IPS DF 6.9 (cell line): ENCODE measurements at regions not wholly inside any gene's neighbourhood (a gene's known extent, or its start where the extent isn't known, plus 50 kb on each side); places are given as distances from the start of the nearest gene placed in this dataset.
"Not testable (repeated sequence)": the region's sequence is repeated elsewhere in the genome, so short reads cannot be mapped to it uniquely, and the experiment has no call there.

ENCODE experiments used
- DNase-seq: peaks from one replicate; pipeline ENCODE4 v3.0.0-alpha.2; 2013; ENCODE audit warnings: low read depth, low spot score
- H3K27ac ChIP-seq: one replicate; pipeline ENCODE4 v1.5.1; 2013; ENCODE audit warnings: low read length, control low read depth
- H3K27me3 ChIP-seq: 2 replicates; pipeline ENCODE4 v1.6.1; 2013; ENCODE audit warnings: mild to moderate bottlenecking, low read length; ENCODE audit not compliant: control insufficient read depth, insufficient read depth
- H3K36me3 ChIP-seq: 2 replicates; pipeline ENCODE4 v1.6.1; 2013; ENCODE audit warnings: low read length; ENCODE audit not compliant: control insufficient read depth, insufficient read depth
- H3K4me1 ChIP-seq: 2 replicates; pipeline ENCODE4 v1.6.1; 2013; ENCODE audit warnings: low read length; ENCODE audit not compliant: control insufficient read depth, insufficient read depth
- H3K4me3 ChIP-seq: 2 replicates; pipeline ENCODE4 v1.5.1; 2013; ENCODE audit warnings: mild to moderate bottlenecking, low read length
- H3K9me3 ChIP-seq: 2 replicates; pipeline ENCODE4 v1.6.1; 2013; ENCODE audit warnings: low read length, inconsistent platforms; ENCODE audit not compliant: control insufficient read depth, insufficient read depth
- WGBS: extraction: QIAGEN DNeasy Blood & Tissue Kit; methylation state at CpG from one replicate; pipeline ENCODE4 v1.1.7; 2013; ENCODE audit warnings: mixed read lengths, missing lambda C conversion rate; ENCODE audit not compliant: insufficient read length, insufficient coverage; 5-methylcytosine and 5-hydroxymethylcytosine counted together

GRCh38 chr14:31911160-31911559, 165.9 kb upstream of the ARHGAP5 start:
- WGBS, result no CpG with 5 or more reads among the region's 1 CpG
- H3K9me3 ChIP-seq, result no peaks in the 10 kb centered on the region
- no peak overlapping the region for H3K4me3 ChIP-seq
- H3K36me3 ChIP-seq, result no peaks in the 10 kb centered on the region
- no peaks in the 10 kb centered on the region for H3K27me3 ChIP-seq
- DNase-seq, result no peak
- no peak overlapping the region for H3K27ac ChIP-seq
- H3K4me1 ChIP-seq, result no peaks in the 10 kb centered on the region

DNA sequence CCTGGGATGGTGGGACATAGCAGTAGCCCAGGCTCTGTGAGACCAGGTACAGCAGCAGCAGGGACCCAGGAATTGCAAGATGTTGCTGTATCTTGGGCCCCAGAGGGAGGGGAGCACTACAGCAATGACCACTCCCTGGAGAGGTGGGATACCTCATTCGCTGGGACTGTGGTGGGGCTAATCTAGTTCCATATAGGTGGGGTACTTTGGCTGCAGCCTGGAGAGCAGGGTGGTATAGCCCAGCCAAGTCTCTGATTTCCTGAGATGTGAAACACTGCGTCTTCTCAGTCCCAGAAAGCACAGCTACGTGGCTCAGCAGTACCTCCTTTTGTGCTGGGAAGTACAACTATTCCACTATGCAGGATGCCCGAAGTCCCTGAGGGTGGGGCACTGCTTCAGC, 163.7 kb upstream of the ARHGAP5 start:
- WGBS, result no CpG with 5 or more reads among the region's 4 CpGs
- Histone ChIP-seq H3K27me3 (no peaks in the 10 kb centered on the region), H3K9me3 (no peaks in the 10 kb centered on the region), H3K4me1 (no peaks in the 10 kb centered on the region), H3K36me3 (no peaks in the 10 kb centered on the region), H3K4me3 (no peak overlapping the region), H3K27ac (no peak overlapping the region)
- no peak for DNase-seq

GRCh38 chr14:31918289-31918688, 158.8 kb upstream of the ARHGAP5 start:
- not testable (repeated sequence) for H3K4me3 ChIP-seq, H3K27me3 ChIP-seq, H3K36me3 ChIP-seq, H3K9me3 ChIP-seq, H3K27ac ChIP-seq, DNase-seq, H3K4me1 ChIP-seq
- no CpG with 5 or more reads among the region's 7 CpGs for WGBS

GRCh38 chr14:31920001-31920400, 157.1 kb upstream of the ARHGAP5 start:
- Histone ChIP-seq H3K27ac (no peak overlapping the region), H3K4me3 (no peak overlapping the region), H3K9me3 (no peaks in the 10 kb centered on the region), H3K27me3 (no peaks in the 10 kb centered on the region), H3K4me1 (no peaks in the 10 kb centered on the region), H3K36me3 (no peaks in the 10 kb centered on the region)
- WGBS, result no CpG with 5 or more reads among the region's 1 CpG
- DNase-seq, result no peak

- no CpG with 5 or more reads among the region's 5 CpGs for WGBS
- Histone ChIP-seq H3K9me3 (no peaks in the 10 kb centered on the region), H3K27ac (no peak overlapping the region), H3K27me3 (no peaks in the 10 kb centered on the region), H3K36me3 (no peaks in the 10 kb centered on the region), H3K4me1 (no peaks in the 10 kb centered on the region), H3K4me3 (no peak overlapping the region)
- no peak for DNase-seq
Observed at GRCh38 chr14:31920989-31921650, 156.0 kb upstream of the ARHGAP5 start.

DNA sequence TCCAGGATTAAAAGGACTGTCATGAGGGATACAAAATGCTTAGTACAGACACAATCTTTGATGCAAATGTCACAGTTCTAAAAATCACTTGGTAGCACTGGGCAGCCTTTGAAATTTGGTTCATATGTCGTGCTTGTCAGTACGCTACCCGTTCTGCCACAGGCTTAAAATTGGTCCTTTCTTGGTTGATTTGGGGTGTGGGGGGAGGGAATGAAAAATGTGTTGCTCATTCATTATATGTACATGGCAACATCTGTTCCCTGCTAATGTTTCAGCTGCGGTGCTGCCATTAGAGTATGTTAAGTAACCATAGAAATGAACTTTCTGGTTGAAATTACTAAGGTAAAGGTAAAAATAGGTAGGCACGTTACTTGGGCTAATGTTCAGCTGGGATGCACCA, 155.4 kb upstream of the ARHGAP5 start:
- no CpG with 5 or more reads among the region's 5 CpGs for WGBS
- Histone ChIP-seq H3K9me3 (no peaks in the 10 kb centered on the region), H3K27me3 (no peaks in the 10 kb centered on the region), H3K27ac (no peak overlapping the region), H3K4me1 (no peaks in the 10 kb centered on the region), H3K4me3 (no peak overlapping the region), H3K36me3 (no peaks in the 10 kb centered on the region)
- DNase-seq, result no peak

DNA sequence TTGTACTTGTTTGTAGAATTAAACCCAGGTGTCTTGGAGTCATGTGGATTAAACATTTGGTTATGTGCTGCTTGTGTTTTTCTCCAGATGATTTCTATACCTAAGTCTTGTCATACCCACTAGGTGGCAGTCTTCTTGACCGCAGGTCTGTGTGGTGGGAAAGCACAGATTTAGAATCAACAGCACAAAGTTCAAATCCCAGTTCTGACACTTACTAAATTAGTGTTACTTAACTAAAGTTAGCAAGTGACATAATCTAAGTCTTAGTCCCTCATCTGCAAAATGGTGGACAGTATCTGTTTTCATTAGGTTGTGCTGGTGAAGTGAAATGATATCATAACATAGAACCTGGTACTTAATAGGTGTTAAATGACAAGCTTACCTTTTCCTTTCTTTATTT, 151.0 kb upstream of the ARHGAP5 start:
- DNase-seq, result no peak
- no CpG with 5 or more reads among the region's 1 CpG for WGBS
- Histone ChIP-seq H3K27me3 (no peaks in the 10 kb centered on the region), H3K36me3 (no peaks in the 10 kb centered on the region), H3K9me3 (no peaks in the 10 kb centered on the region), H3K4me1 (no peaks in the 10 kb centered on the region), H3K27ac (no peak overlapping the region), H3K4me3 (no peak overlapping the region)

- Histone ChIP-seq H3K27me3 (no peaks in the 10 kb centered on the region), H3K27ac (no peak overlapping the region), H3K36me3 (no peaks in the 10 kb centered on the region), H3K9me3 (no peaks in the 10 kb centered on the region), H3K4me3 (no peak overlapping the region), H3K4me1 (no peaks in the 10 kb centered on the region)
- WGBS, result no CpG with 5 or more reads among the region's 6 CpGs
- DNase-seq, result no peak
Observed at GRCh38 chr14:31926652-31927347, 150.3 kb upstream of the ARHGAP5 start.

GRCh38 chr14:31927348-31927832, 149.7 kb upstream of the ARHGAP5 start:
- Histone ChIP-seq H3K4me1 (no peaks in the 10 kb centered on the region), H3K4me3 (no peak overlapping the region), H3K27me3 (no peaks in the 10 kb centered on the region), H3K27ac (no peak overlapping the region), H3K36me3 (no peaks in the 10 kb centered on the region), H3K9me3 (no peaks in the 10 kb centered on the region)
- DNase-seq, result no peak
- WGBS, result no CpG with 5 or more reads among the region's 6 CpGs

GRCh38 chr14:31930070-31930469, 147.0 kb upstream of the ARHGAP5 start:
- no peak for DNase-seq
- H3K9me3 ChIP-seq, result no peaks in the 10 kb centered on the region
- H3K27me3 ChIP-seq, result no peaks in the 10 kb centered on the region
- WGBS, result no CpG with 5 or more reads among the region's 1 CpG
- H3K27ac ChIP-seq, result no peak overlapping the region
- H3K36me3 ChIP-seq, result no peaks in the 10 kb centered on the region
- H3K4me3 ChIP-seq, result no peak overlapping the region
- no peaks in the 10 kb centered on the region for H3K4me1 ChIP-seq
